ENCODE measurements at regions not wholly inside any gene's neighbourhood (a gene's known extent, or its start where the extent isn't known, plus 50 kb on each side); places are given as distances from the start of the nearest gene placed in this dataset.

DNA sequence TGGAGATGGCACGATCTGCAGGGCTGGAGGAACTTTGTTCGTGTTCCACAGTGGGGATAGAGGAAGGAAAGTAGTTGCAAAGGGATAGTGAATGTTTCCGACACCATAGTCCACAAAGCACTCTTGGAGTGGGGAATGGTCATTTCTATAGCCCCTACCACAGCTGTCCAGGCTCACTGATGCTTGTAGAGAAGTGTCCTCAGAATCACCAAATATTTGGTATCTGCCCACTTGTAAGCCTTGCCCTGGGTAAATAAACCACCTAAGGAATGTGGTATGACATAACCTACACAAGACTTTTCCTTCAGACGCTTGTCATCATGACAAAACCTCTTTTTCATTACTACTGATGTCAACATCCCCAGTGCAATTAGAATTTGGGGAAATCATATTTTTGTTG lies 686.5 kb upstream of the ARGLU1 start:
- H3K27ac ChIP-seq: no peak overlapping the region

DNA sequence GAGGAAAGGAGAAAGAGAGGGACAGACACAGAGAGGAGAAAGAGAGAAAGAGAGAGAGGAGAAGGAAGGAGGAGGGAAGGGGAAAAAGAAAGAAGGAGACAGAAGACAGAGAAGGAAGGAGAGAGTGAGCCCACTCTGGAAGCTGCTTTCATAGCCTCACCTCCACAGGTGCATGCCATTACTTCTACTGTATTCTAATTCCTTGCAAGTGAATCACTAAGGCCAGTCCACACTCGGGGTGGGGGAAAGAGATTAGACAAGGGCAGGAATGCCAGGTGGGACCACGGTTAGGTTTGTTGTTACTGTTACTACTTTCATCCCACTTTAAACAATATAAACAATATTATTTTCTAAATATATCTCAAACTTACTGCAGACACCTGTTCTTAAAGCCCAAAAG lies 684.5 kb upstream of the ARGLU1 start:
- Histone ChIP-seq H3K36me3 (no peaks in the 10 kb centered on the region), H3K4me1 (no peaks in the 10 kb centered on the region), H3K4me3 (no peak overlapping the region), H3K9me3 (no peaks in the 10 kb centered on the region), H3K27me3 (no peaks in the 10 kb centered on the region), H3K27ac (no peak overlapping the region)
- DNase-seq: no peak
- no peak for TF ChIP-seq POLR2A (IDR thresholded peaks at IDR 0.05)
- intact Hi-C loops (cut with DNase I; ENCODE audit: low total_unique reads): no loop called here

More for the DNA sequence above, 686.5 kb upstream of the ARGLU1 start:
- Histone ChIP-seq H3K4me3 (no peak overlapping the region), H3K27me3 (no peaks in the 10 kb centered on the region), H3K4me1 (no peaks in the 10 kb centered on the region), H3K36me3 (no peaks in the 10 kb centered on the region), H3K9me3 (no peaks in the 10 kb centered on the region)
- no peak for TF ChIP-seq POLR2A (IDR thresholded peaks at IDR 0.05)
- TF ChIP-seq, protein P1, sequence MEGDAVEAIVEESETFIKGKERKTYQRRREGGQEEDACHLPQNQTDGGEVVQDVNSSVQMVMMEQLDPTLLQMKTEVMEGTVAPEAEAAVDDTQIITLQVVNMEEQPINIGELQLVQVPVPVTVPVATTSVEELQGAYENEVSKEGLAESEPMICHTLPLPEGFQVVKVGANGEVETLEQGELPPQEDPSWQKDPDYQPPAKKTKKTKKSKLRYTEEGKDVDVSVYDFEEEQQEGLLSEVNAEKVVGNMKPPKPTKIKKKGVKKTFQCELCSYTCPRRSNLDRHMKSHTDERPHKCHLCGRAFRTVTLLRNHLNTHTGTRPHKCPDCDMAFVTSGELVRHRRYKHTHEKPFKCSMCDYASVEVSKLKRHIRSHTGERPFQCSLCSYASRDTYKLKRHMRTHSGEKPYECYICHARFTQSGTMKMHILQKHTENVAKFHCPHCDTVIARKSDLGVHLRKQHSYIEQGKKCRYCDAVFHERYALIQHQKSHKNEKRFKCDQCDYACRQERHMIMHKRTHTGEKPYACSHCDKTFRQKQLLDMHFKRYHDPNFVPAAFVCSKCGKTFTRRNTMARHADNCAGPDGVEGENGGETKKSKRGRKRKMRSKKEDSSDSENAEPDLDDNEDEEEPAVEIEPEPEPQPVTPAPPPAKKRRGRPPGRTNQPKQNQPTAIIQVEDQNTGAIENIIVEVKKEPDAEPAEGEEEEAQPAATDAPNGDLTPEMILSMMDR (IDR thresholded peaks at IDR 0.05): no peak
- no peak for DNase-seq
- intact Hi-C loops (cut with DNase I; ENCODE audit: low total_unique reads): no loop called here

DNA sequence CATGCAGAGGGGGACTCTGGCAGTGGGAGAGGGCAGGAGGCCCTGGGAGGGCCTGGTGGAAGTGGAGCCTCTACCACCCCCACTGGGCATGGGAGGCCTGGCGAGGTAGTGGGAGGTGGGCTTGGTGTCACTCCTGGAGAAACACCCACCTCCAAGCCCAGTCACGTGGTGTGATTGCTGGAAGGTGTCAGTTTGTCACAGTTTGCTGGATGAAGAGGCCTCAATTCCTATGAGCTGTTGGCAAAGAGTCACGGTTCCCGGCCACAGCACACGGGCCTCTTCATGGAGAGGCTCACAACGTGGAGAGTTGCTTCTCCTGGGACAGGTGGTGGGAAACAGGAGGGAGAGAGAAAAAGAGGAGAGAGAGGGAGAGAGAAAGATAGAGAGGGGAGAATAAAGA lies 684.1 kb upstream of the ARGLU1 start:
- H3K27me3 ChIP-seq: no peaks in the 10 kb centered on the region
- intact Hi-C loops (cut with DNase I; ENCODE audit: low total_unique reads): no loop called here
- H3K27ac ChIP-seq: no peak overlapping the region
- H3K4me3 ChIP-seq: no peak overlapping the region
- TF ChIP-seq POLR2A (IDR thresholded peaks at IDR 0.05): no peak
- TF ChIP-seq, protein P1 (IDR thresholded peaks at IDR 0.05): no peak
- no peaks in the 10 kb centered on the region for H3K9me3 ChIP-seq
- DNase-seq: no peak
- no peaks in the 10 kb centered on the region for H3K36me3 ChIP-seq
- no peaks in the 10 kb centered on the region for H3K4me1 ChIP-seq

DNA sequence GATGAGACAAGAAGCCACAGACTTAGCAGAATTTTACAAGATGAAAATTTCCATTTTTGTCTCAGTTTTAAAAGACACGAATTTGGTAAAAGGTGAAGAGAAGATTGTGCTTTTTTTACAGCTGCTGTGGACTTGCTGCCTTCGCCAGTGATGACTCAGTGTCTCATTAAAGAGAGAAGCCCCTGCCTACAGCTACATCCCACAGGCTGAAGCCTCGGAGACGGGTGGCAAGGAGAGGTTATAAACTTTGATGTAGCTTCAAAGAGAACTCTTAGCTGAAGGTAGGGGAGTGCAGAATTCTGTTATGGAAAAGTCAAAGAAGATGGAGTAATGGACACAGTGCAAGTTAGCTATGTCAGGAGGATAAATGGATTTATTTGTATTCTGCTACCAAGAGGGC lies 683.4 kb upstream of the ARGLU1 start:
- no peaks in the 10 kb centered on the region for H3K4me1 ChIP-seq
- H3K27ac ChIP-seq: no peak overlapping the region
- DNase-seq: no peak
- no peak overlapping the region for H3K4me3 ChIP-seq
- intact Hi-C loops (cut with DNase I; ENCODE audit: low total_unique reads): no loop called here
- TF ChIP-seq POLR2A (IDR thresholded peaks at IDR 0.05): no peak
- TF ChIP-seq, protein P1 (IDR thresholded peaks at IDR 0.05): no peak
- no peaks in the 10 kb centered on the region for H3K36me3 ChIP-seq
- H3K27me3 ChIP-seq: no peaks in the 10 kb centered on the region
- no peaks in the 10 kb centered on the region for H3K9me3 ChIP-seq

DNA sequence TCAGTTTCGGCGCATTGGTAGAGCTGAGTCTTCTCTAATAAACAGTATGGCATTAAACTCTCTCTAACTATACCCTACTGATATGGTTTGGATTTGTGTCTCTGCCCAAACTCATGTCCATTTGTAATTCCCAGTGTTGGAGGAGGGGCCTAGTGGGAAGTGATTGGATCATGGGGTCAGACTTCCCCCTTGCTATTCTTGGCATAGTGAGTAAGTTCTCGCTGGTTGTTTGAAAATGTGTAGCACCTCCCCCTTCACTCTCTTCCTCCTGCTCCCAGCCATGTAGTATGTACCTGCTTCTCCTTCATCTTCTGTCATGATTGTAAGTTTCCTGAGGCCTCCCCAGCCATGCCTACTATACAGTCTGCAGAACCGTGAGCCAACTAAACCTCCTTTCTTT lies 682.7 kb upstream of the ARGLU1 start:
- Histone ChIP-seq H3K4me1 (no peaks in the 10 kb centered on the region), H3K27ac (no peak overlapping the region), H3K4me3 (no peak overlapping the region), H3K27me3 (no peaks in the 10 kb centered on the region), H3K36me3 (no peaks in the 10 kb centered on the region), H3K9me3 (no peaks in the 10 kb centered on the region)
- no peak for DNase-seq
- TF ChIP-seq, protein P1 (IDR thresholded peaks at IDR 0.05): no peak
- intact Hi-C loops (cut with DNase I; ENCODE audit: low total_unique reads): no loop called here

DNA sequence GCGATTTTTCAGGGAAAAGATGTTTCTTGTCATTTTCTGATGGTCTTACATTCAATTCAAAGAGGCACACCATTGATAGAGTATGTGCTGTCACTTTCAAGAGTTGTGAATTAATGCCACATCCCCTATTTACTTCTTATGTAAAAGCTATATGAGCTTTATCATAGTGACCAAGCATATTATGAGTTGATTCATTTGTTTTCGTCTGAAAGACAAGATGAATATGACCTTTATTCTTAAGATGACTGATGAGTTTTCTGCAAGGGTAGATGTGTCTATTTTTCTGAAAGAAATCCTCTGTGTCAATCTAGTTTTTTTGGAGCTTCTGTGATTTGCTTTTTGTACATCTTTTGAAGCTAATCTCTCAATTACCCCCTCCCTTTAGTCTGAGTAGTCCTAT lies 676.3 kb upstream of the ARGLU1 start:
- no peak for TF ChIP-seq POLR2A (IDR thresholded peaks at IDR 0.05)
- TF ChIP-seq, protein P1 (IDR thresholded peaks at IDR 0.05): no peak
- Histone ChIP-seq H3K27me3 (no peaks in the 10 kb centered on the region), H3K4me3 (no peak overlapping the region), H3K9me3 (no peaks in the 10 kb centered on the region), H3K36me3 (no peaks in the 10 kb centered on the region), H3K27ac (no peak overlapping the region), H3K4me1 (no peaks in the 10 kb centered on the region)
- no peak for DNase-seq
- intact Hi-C loops (cut with DNase I; ENCODE audit: low total_unique reads): no loop called here
